Astrocyte of the spinal cord (primary cell): ENCODE measurements at regions not wholly inside any gene's neighbourhood (a gene's known extent, or its start where the extent isn't known, plus 50 kb on each side); places are given as distances from the start of the nearest gene placed in this dataset.
A peak's percentile ranks its signal among the peaks of the same experiment; 100 is the strongest.

Source experiments
- DNase-seq: peaks from one replicate; pipeline ENCODE4 v3.0.0; 2011; ENCODE audit warnings: low read depth, low spot score
- H3K4me3 ChIP-seq: 2 replicates; pipeline ENCODE4 v1.5.1; 2011; ENCODE audit warnings: low read depth, mild to moderate bottlenecking, low read length, moderate library complexity
- in situ Hi-C: cut with HindIII; loops from 2 replicates; pipeline ENCODE4 v1.10.0; 2017; ENCODE audit warnings: low sequenced_read_pairs
- TF ChIP-seq, protein P1 (sequence below): IDR thresholded peaks from 2 replicates; pipeline ENCODE4 v1.5.1; 2012; ENCODE audit warnings: low read depth, mild to moderate bottlenecking, low read length, inconsistent platforms

- no peak overlapping the region for H3K4me3 ChIP-seq
- in situ Hi-C loops, result no loop called here
- TF ChIP-seq, protein P1, sequence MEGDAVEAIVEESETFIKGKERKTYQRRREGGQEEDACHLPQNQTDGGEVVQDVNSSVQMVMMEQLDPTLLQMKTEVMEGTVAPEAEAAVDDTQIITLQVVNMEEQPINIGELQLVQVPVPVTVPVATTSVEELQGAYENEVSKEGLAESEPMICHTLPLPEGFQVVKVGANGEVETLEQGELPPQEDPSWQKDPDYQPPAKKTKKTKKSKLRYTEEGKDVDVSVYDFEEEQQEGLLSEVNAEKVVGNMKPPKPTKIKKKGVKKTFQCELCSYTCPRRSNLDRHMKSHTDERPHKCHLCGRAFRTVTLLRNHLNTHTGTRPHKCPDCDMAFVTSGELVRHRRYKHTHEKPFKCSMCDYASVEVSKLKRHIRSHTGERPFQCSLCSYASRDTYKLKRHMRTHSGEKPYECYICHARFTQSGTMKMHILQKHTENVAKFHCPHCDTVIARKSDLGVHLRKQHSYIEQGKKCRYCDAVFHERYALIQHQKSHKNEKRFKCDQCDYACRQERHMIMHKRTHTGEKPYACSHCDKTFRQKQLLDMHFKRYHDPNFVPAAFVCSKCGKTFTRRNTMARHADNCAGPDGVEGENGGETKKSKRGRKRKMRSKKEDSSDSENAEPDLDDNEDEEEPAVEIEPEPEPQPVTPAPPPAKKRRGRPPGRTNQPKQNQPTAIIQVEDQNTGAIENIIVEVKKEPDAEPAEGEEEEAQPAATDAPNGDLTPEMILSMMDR, result no peak
- no peak for DNase-seq
Measured at GRCh38 chrX:45907786-45908185, 637.4 kb downstream of the ZNF674 start.

DNA sequence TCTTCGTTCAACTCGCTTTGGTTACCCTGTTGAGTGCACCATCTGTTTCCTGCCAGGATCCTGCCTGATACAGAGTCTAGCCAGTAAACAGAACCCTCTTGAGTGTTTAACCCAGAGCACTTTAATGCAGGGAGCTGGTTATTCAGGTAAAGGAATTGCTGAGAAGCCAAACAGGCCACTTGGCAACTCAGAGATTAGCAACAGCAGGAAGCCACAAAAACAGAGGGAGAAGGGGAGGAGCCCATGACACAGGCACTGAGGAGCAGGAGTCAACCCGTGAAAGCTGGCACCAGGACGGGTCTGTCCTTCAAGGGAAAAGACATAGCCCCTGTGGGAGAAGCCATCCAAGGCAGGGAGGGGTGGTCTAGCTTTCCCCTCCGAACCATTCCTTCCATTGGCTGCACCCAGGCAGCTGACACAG is 641.4 kb downstream of the ZNF674 start:
- TF ChIP-seq, protein P1, result no peak
- H3K4me3 ChIP-seq, result no peak overlapping the region
- DNase-seq, result no peak
- in situ Hi-C loops, result no loop called here

GRCh38 chrX:45900766-45901615 is 644.2 kb downstream of the ZNF674 start:
- H3K4me3 ChIP-seq, result no peak overlapping the region
- in situ Hi-C loops, result no loop called here
- DNase-seq, result peak; percentile 75
- TF ChIP-seq, protein P1, result no peak

GRCh38 chrX:45894864-45895645 is 650.2 kb downstream of the ZNF674 start:
- in situ Hi-C loops, result no loop called here
- H3K4me3 ChIP-seq, result no peak overlapping the region
- no peak for DNase-seq
- TF ChIP-seq, protein P1, result no peak

- in situ Hi-C loops, result no loop called here
- H3K4me3 ChIP-seq, result no peak overlapping the region
- TF ChIP-seq, protein P1, result no peak
- DNase-seq, result peak; percentile 12
Measured at GRCh38 chrX:45889471-45889870, 655.8 kb downstream of the ZNF674 start.

GRCh38 chrX:45888518-45888917 is 656.7 kb downstream of the ZNF674 start:
- no peak for DNase-seq
- no peak overlapping the region for H3K4me3 ChIP-seq
- in situ Hi-C loops, result no loop called here
- TF ChIP-seq, protein P1, result no peak
